GM23338 (cell line): ENCODE measurements at regions not wholly inside any gene's neighbourhood (a gene's known extent, or its start where the extent isn't known, plus 50 kb on each side); places are given as distances from the start of the nearest gene placed in this dataset.

ENCODE experiments used
- ATAC-seq: fragments of 200-7000 bp; cut with Tn5 transposase; 3 replicates; pipeline ENCODE4 v1.9.1; 2020
- DNase-seq: peaks from one replicate; pipeline ENCODE4 v3.0.0-alpha.2; 2015; ENCODE audit warnings: low spot score
- H2AFZ ChIP-seq: fragments of 200-600 bp; sonication (generic); 2 replicates; pipeline ENCODE4 v1.8.0; 2016; ENCODE audit warnings: antibody characterized with exemption, mild to moderate bottlenecking, moderate library complexity
- H3F3A ChIP-seq: fragments of 200-600 bp; sonication (generic); replicated peaks from 2 replicates; pipeline ENCODE4 v1.8.0; 2017; ENCODE audit warnings: antibody characterized with exemption, mixed run types, low read depth
- H3K27ac ChIP-seq: fragments of 200-600 bp; sonication (generic); 2 replicates; pipeline ENCODE4 v1.6.1; 2016; ENCODE audit warnings: low read depth
- H3K27me3 ChIP-seq: fragments of 200-600 bp; sonication (generic); 2 replicates; pipeline ENCODE4 v1.8.0; 2016; ENCODE audit warnings: mild to moderate bottlenecking, mixed run types, moderate library complexity; ENCODE audit not compliant: insufficient read depth
- H3K36me3 ChIP-seq: fragments of 200-600 bp; sonication (generic); 2 replicates; pipeline ENCODE4 v1.8.0; 2016; ENCODE audit warnings: mild to moderate bottlenecking; ENCODE audit not compliant: insufficient read depth
- H3K4me1 ChIP-seq: fragments of 200-600 bp; sonication (generic); 2 replicates; pipeline ENCODE4 v1.8.0; 2016; ENCODE audit warnings: mild to moderate bottlenecking, moderate library complexity; ENCODE audit not compliant: insufficient read depth
- H3K4me2 ChIP-seq: fragments of 200-600 bp; sonication (generic); 2 replicates; pipeline ENCODE4 v1.7.1; 2017; ENCODE audit warnings: mixed run types
- H3K4me3 ChIP-seq: fragments of 200-600 bp; sonication (generic); 2 replicates; pipeline ENCODE4 v1.6.1; 2016; ENCODE audit warnings: mixed run types
- H3K79me2 ChIP-seq: fragments of 200-600 bp; sonication (generic); replicated peaks from 2 replicates; pipeline ENCODE4 v1.8.0; 2017; ENCODE audit warnings: mild to moderate bottlenecking; ENCODE audit not compliant: insufficient read depth
- H3K9me2 ChIP-seq: fragments of 200-600 bp; sonication (generic); 2 replicates; pipeline ENCODE4 v1.8.0; 2017; ENCODE audit not compliant: insufficient read depth
- H4K20me1 ChIP-seq: fragments of 200-600 bp; sonication (generic); replicated peaks from 2 replicates; pipeline ENCODE4 v1.8.0; 2017; ENCODE audit warnings: mild to moderate bottlenecking; ENCODE audit not compliant: insufficient read depth
- H3K27ac Mint-ChIP-seq: 2 replicates; pipeline ENCODE4 v1.8.0; 2020; ENCODE audit warnings: inconsistent platforms, mild to moderate bottlenecking, moderate library complexity, mixed read lengths
- H3K27me3 Mint-ChIP-seq: 3 replicates; pipeline ENCODE4 v1.8.0; 2022; ENCODE audit warnings: low read depth, mild to moderate bottlenecking, moderate library complexity, mixed read lengths, inconsistent platforms; ENCODE audit not compliant: insufficient read depth, poor library complexity
- H3K36me3 Mint-ChIP-seq: 3 replicates; pipeline ENCODE4 v1.8.0; 2021; ENCODE audit warnings: low read depth, mild to moderate bottlenecking, inconsistent platforms, moderate library complexity, mixed read lengths
- H3K4me1 Mint-ChIP-seq: 3 replicates; pipeline ENCODE4 v1.8.0; 2020; ENCODE audit warnings: mild to moderate bottlenecking, inconsistent platforms, mixed read lengths
- H3K4me3 Mint-ChIP-seq: 3 replicates; pipeline ENCODE4 v1.8.0; 2021; ENCODE audit warnings: moderate library complexity, mild to moderate bottlenecking, inconsistent platforms, mixed read lengths
- H3K9me3 Mint-ChIP-seq: 3 replicates; pipeline ENCODE4 v1.8.0; 2020; ENCODE audit warnings: moderate library complexity, mild to moderate bottlenecking, inconsistent platforms, mixed read lengths
- CTCF ChIP-seq, 2 experiments: fragments of 200-600 bp in 1 of 2; sonication (generic) in 1 of 2; conservative IDR thresholded peaks; 2 replicates each; pipeline versions ENCODE4 v1.5.1 to v1.6.1; 2016 to 2017; ENCODE audit warnings: antibody characterized with exemption in 2 of 2, low read depth in 2 of 2, mild to moderate bottlenecking in 2 of 2, moderate library complexity in 1 of 2
- EZH2 ChIP-seq: fragments of 200-600 bp; sonication (generic); IDR thresholded peaks from one replicate; pipeline ENCODE4 v1.8.0; 2017; ENCODE audit warnings: antibody characterized with exemption, mild to moderate bottlenecking, low read depth; ENCODE audit not compliant: unreplicated experiment
- EZH2phosphoT487 ChIP-seq: fragments of 200-600 bp; sonication (generic); IDR thresholded peaks from one replicate; pipeline ENCODE4 v1.8.1; 2018; ENCODE audit warnings: antibody characterized with exemption; ENCODE audit not compliant: unreplicated experiment
- NANOG ChIP-seq: IDR thresholded peaks from 2 replicates; pipeline ENCODE4 v1.6.1; 2016; ENCODE audit warnings: antibody characterized with exemption, borderline replicate concordance
- POLR2AphosphoS5 ChIP-seq: IDR thresholded peaks from 2 replicates; pipeline ENCODE4 v1.6.1; 2016; ENCODE audit warnings: antibody characterized with exemption, low read depth
- STAT1 ChIP-seq: IDR thresholded peaks from one replicate; pipeline ENCODE4 v1.6.1; 2016; ENCODE audit warnings: antibody characterized with exemption; ENCODE audit not compliant: unreplicated experiment
- ZNF331 ChIP-seq: fragments of 250-450 bp; sonication (Bioruptor Pico); IDR thresholded peaks from 2 replicates; pipeline ENCODE4 v1.5.0; 2020; ENCODE audit warnings: low read depth, mild to moderate bottlenecking, moderate library complexity

GRCh38 chr3:73848173-73848906 is 223.6 kb upstream of the PDZRN3 start:
- H3K36me3 ChIP-seq, result no peaks in the 10 kb centered on the region
- DNase-seq (peak; percentile 70), ATAC-seq (peak; percentile 68)
- 0 out of 2 replicates have a peak, but pooled peaks cover 6% of the 10 kb centered on the region for H3K9me2 ChIP-seq
- no peak overlapping the region for H2AFZ ChIP-seq
- TF ChIP-seq CTCF (conservative IDR thresholded peaks at IDR 0.05; ENCODE audit: low read depth in 2 of 2), result peak; percentile 65 to 92
- no peak for TF ChIP-seq EZH2
- peaks cover 12% of the 10 kb centered on the region for H3K4me1 Mint-ChIP-seq
- H3K27ac Mint-ChIP-seq, result no peak overlapping the region
- H4K20me1 ChIP-seq, result no peaks in the 10 kb centered on the region
- no peaks in the 10 kb centered on the region for H3K27me3 ChIP-seq
- no peaks in the 10 kb centered on the region for H3K36me3 Mint-ChIP-seq
- H3K4me3 ChIP-seq, result no peak overlapping the region
- H3F3A ChIP-seq, result no peaks in the 10 kb centered on the region
- peaks cover 3% of the 10 kb centered on the region; the same call in 1 of the 3 replicates for H3K9me3 Mint-ChIP-seq
- H3K4me2 ChIP-seq, result no peak overlapping the region
- no peaks in the 10 kb centered on the region for H3K27me3 Mint-ChIP-seq
- H3K4me3 Mint-ChIP-seq, result no peak overlapping the region
- H3K79me2 ChIP-seq, result no peaks in the 10 kb centered on the region
- no peak overlapping the region for H3K27ac ChIP-seq
- H3K4me1 ChIP-seq, result peaks cover 3% of the 10 kb centered on the region

GRCh38 chr3:73846951-73847350 is 222.2 kb upstream of the PDZRN3 start:
- DNase-seq, result no peak
- Histone ChIP-seq H3K4me3 (no peak overlapping the region), H3F3A (no peaks in the 10 kb centered on the region), H4K20me1 (no peaks in the 10 kb centered on the region), H3K27ac (no peak overlapping the region), H3K36me3 (no peaks in the 10 kb centered on the region), H2AFZ (no peak overlapping the region), H3K27me3 (no peaks in the 10 kb centered on the region), H3K9me2 (0 out of 2 replicates have a peak, but pooled peaks cover 6% of the 10 kb centered on the region), H3K4me1 (peaks cover 3% of the 10 kb centered on the region), H3K79me2 (no peaks in the 10 kb centered on the region), H3K4me2 (no peak overlapping the region)
- Mint-ChIP-seq H3K27me3 (no peaks in the 10 kb centered on the region), H3K4me3 (no peak overlapping the region), H3K9me3 (peaks cover 3% of the 10 kb centered on the region; the same call in 1 of the 3 replicates), H3K4me1 (peaks cover 12% of the 10 kb centered on the region), H3K27ac (no peak overlapping the region), H3K36me3 (no peaks in the 10 kb centered on the region)
- TF ChIP-seq EZH2 (no peak), STAT1 (no peak), ZNF331 (no peak), EZH2phosphoT487 (no peak), CTCF (conservative IDR thresholded peaks at IDR 0.05; ENCODE audit: low read depth in 2 of 2) (no peak), NANOG (no peak), POLR2AphosphoS5 (no peak)
- no peak for ATAC-seq
